GM19395 (cell line): ENCODE measurements at regions not wholly inside any gene's neighbourhood (a gene's known extent, or its start where the extent isn't known, plus 50 kb on each side); places are given as distances from the start of the nearest gene placed in this dataset.

Experiments used
- ATAC-seq: cut with Tn5 transposase; IDR thresholded peaks from one replicate; pipeline ENCODE4 v1.9.1; 2021; ENCODE audit warnings: mild to moderate bottlenecking, moderate library complexity; ENCODE audit not compliant: unreplicated experiment

DNA sequence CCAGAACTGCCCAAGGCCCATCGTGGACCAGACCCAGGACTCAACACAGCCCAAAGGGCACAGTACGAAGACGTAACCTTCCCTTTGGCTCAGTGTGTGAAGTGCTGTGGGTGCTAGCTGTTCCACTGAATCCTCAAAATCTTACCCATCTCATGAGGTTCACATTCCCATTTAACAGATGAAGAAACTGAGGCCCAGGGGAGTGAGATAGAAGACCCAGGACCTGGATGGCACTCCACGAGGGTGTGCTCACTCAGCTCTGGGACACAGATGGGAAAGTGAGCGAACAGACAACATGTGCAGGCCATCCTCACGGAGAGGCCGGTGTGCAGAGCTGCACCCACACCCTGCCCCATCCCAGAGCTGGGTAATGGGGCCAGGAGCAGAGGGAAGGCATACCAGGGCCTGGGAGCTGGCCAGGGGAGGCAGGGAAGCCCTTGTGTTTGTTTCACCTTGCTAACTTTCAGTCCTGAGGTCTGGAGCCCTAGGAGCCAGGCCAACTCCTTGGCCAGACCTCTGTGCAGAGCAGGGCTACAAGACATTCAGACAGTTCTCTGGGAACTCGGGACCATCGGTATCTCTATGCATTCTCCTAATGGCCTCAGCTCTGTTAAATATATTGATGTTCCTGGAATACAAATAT lies 100.3 kb upstream of the ZMIZ1 start:
- ATAC-seq: no peak

DNA sequence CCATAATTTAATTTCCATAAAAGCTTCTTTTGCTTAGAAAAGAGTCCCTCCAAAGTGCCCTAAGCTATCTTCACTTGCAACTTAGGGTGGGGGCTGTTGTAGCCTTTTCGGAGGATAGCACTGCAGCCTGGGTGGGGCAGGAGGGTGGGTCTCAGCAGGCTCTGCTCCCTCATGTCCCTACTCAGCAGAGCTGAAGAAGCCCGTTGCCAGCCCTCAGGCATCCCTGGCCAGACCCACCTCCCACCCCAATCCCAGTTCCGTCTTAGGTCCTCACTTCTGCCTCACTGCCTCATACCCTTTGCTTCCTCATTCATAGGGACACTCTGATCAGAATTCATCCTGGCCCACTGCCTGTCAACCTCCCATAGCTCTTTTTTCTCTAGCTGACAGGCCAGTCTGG lies 99.8 kb upstream of the ZMIZ1 start:
- ATAC-seq: no peak

DNA sequence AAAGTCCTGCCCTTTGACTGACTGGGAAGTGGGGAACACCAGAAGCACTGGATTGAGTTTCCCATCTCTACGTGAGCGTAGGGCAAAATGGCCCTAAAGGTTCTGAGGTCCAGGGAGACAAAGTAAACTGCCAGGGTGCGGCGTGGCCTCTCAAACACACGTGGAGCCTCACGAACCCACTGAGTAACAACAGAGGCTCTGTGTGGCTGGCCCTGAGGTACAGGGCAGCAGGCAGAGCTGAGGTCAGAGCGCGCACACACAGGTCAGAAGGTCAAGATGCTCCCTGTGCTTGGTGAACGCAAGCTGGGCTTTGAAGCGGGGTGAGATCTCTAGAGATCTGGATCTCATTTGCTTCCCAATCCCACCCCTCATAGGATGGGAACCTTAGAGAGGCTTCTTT lies 99.0 kb upstream of the ZMIZ1 start:
- ATAC-seq: no peak

DNA sequence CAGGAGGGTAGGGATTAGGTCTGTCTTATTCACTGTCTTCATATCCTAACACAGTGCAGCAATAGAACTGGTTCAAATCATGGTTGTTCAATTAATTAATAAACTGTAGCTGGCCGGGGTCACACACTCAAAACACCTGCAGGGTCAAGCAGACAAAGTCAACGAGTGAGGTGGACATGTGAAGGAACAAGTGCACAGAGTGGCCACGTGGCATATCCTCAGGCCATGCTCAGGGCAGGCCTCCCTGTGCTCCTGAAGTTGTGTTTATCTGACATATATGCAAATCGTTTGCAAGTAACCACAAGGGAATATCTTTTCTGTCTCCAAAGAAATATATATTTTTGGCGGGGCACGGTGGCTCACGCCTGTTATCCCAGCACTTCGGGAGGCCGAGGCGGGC lies 98.5 kb upstream of the ZMIZ1 start:
- ATAC-seq: no peak

DNA sequence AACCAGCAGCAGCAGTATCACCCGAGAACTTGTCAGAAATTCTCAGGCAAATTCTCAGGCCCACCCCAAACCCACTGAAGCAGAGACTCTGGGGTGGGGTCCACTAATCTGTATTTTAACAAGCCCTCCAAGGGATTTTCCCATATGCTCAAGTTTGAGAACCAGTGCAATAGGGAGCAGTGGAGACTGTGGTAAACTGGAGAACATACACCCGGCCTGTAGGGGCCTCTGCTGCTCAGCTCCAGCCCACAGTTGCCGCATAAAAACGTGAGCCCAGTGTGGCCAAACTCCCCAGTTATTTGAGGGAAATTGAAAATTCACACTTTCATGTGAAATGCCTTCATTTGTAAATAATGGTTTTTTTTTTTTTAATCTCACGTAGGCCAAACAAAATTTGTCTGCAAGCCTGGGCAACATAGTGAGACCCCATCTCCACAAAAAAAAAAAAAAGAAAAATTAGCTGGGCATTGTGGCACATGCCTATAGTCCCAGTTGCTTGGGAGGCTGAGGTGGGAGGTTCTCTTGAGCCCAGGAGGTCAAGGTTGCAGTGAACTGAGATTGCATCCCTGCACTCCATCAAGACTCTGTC lies 97.6 kb upstream of the ZMIZ1 start:
- ATAC-seq: no peak

DNA sequence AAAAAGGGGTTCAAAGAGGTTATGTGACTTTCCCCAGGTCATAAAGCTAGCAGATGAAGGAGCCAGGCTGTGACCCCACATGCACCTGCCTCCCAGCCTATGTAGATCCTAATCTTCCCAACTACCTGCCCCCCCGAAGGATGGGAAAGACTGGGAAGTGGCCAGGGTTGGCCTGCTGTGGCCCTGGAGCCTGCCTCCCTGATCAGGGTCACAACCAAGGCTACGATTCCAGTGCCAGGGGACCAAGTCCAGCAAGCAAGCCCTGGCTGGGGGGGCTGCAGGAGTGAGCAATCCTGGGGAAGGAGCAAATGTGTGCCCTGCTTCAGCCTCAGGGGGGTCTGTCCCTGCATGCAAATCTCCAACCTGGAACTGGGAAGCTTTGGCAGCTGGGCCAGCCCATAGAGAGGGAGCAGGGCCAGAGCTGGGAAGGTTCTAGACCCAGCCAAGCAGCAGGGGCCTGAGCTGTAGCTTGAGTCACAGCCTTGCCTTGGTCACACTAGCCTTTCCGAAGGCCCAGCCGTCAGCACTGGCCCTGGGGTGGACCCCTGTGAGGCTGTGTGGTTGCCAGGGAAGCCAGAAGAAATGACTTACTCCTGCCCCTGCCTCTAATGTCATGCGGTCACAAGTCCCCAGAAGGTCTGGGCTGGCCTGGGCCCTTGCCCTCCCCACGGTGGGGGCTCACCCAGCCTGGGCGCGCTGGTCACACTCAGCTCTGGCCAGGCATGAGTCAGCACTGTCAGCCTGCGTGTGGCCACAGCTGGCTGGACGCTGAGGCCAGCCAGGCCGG lies 96.4 kb upstream of the ZMIZ1 start:
- ATAC-seq: no peak

DNA sequence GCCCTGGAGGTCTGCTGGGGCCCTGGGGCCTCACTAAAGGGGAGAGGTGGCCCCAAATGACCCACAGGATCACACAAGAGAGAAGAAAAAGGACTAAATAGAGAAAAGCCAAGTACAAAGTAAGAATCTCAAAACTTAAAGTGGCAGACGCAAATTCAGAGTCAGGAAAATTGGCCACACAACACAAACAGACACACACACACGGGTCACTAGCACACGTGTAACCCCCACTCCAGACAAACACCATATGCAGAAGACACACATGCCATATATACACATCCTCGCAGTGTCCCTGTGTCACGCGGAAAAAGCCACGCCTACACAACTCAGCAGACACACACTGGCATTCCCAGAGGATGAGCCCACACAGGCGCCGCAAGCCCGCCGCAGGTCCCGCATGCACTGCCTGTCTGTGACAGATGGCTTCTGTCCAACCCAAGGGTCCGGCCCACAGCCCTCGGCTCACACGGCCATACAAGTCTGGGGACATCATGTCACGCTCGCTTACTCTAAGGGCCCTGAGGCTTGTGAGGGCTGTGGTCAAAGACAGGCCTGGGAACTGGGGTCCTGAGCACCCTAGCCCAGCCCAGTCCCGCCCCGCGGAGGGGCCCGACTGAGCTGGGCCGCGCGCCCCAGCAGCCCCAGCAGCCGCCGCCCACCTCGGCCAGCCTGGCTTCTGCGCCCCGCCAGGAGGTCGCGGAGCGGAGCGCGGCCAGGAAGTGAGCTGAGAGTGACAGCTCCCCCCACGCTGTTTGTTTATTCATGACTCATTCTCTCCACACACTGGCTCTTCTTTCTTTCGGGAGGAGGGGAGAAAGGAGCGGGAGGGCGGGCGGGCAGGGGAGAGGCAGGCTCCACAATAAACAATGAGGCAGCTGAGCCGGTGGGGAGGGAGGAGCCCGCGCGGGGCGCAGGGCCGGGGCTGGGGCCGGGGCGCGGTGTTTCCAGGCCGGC lies 95.5 kb upstream of the ZMIZ1 start:
- peak; percentile 90 for ATAC-seq

DNA sequence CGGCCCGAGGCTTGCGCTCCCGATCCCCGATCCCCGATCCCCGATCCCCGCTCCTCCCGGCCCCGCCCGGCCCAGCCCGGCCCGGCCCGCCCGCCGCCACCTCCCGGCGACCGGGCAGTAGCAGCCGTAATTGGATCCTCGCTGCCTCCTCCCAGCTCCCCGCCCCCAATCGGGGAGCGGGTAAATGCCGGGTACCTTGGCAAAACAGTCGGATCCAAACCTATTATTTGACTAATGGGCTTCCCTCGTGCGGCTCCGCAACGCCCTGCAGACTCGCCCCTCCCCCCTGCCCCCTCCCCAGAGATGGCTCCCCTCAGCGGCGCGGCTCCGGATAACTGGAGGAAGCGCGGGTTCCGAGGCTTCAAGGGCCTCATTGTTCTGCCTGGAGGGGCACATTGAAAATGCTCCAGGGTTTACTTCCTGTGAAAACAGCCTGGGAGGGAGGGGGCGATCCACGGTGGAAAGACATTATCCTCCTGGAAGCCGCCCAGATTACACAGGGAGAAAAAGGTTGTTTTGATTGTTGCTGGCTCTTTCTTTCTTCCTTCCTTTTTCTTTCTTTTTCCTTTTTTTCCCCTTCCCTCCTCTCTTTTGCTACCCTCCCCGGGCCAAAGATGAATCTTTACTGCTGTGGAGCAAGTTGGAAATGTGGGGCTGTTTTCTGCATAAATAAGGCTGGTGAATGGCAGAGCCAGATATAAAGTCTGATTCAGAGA lies 94.7 kb upstream of the ZMIZ1 start:
- peak; percentile 46 for ATAC-seq

DNA sequence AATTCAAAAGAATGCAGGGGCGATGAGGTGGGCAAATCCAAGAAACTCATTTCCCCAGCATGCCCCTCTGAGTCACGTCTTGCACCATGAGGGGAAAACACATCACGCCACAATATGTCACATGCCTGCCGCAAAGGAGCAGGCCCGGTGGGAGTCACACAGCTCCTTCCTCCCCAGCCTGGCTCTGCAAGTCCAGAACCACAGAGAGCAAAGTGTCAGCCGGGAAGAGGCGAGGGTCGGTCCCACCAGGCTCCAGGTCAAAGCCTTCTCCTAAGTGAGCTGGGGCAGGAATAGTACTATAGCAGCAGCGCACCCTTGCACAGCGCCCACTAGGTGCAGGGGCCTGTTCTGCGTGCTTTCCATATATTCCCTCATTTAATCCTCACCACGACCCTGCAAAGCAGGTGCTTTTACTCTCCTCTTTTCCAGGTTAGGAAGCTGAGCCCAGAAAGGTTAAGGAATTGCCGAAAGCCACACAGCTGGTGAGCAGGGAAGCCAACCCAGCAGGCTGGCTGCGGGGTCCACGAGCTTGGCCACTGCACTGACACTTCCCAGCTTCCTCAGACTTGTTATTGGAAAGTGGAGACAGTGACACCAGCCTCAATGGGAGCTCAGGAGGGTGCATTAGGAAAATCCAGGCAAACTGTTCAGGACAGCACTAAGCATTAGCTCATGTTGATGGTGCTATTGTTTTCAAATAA lies 94.0 kb upstream of the ZMIZ1 start:
- no peak for ATAC-seq

DNA sequence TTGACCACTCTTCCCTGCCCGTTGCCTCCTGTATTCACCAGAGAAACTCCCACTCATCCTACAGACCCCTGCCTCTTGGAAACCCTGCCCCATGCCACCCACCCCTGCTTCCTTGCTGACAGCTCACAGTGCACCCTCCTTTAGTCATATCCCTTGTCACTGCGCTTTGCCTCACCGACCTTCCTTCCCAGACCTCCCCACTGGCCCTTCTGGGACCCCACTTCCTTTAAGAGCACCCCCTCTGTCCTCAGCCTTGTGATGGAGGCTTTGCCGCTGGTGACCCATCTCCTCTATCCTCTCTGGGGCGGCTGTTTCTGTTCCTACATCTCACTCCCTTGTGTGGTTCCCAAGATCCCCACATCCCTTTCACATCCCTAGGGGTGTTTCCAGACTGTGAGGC lies 92.8 kb upstream of the ZMIZ1 start:
- ATAC-seq: no peak

DNA sequence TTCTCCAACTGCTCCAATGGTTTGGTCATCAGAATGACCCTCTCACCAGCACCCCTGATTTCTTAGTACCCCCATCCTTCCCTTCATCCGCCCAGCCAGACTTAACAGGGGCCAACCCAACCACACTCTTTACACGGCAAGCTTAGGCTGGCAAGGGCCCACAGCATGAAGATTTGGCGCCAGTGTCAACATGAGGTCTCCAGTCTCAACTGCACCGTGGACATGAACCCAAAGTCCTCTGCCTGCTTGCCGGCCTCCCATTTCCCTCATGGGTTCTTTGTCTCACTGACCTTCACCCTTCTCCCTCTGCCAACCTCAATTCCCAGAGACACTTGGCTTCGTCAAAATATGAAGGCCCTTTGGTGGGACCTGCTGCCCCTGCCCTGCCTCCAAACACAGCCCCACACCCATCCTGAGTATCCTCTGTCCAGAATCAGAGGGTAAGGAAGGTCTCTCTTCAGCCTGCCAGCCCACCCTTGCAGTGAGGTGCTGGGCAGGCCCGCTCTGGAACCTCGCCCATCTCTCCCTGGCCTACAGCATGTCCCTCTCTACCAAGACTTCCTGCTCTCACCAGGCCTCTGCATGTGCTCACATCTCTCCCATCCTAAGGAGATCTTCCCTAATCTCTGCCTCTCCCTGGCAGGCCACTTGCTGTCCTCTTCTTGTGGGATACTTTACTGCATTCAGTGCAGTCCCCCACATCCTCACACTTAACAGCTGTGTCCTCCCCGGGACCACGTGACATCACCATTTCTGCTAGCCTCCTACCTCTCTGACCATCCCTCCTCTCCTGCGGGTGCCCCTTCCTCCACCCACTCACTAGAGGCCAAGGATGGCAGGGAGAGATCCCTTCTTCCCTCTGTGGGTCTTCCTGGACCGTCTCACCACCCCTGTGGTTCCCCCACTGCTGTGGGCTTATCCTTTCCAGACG lies 91.7 kb upstream of the ZMIZ1 start:
- no peak for ATAC-seq

DNA sequence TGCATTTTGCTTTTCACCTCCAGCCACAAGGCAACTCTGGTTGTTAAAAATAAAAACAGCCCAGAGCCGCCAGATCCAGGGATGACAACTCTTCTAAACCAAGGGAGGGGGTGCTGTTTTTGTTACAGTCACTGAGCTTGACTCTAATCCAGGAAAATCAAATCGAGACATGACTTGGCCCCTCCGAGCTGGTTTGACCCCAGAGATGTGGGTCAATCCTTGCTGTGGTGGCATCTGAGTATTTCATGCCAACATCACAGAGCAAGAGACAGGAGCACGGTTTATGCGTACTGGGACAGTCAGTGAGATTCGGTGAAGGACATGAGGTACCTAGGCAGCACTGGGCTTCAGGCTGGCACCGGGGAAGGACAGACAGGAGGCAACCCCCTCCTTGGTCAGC lies 88.8 kb upstream of the ZMIZ1 start:
- no peak for ATAC-seq

DNA sequence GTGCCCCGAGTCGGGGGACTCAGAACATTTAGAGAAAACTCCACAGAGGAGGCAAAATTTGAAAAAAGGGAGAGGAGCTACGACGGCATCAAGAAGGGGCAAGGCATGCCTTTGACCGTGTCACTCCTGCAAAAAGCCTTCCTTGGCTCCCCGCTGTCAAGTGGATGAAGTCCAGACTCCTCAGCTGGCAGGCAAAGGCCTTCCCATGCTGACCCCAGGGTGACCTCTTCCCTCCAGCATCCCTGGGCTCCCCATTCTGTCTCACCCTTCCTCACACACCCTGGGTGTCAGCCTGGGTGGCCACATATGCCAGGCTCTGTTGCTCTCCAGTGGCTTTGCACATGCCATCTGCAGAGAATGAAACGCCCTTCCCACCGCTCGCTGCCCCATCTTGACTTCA lies 88.4 kb upstream of the ZMIZ1 start:
- ATAC-seq: no peak

DNA sequence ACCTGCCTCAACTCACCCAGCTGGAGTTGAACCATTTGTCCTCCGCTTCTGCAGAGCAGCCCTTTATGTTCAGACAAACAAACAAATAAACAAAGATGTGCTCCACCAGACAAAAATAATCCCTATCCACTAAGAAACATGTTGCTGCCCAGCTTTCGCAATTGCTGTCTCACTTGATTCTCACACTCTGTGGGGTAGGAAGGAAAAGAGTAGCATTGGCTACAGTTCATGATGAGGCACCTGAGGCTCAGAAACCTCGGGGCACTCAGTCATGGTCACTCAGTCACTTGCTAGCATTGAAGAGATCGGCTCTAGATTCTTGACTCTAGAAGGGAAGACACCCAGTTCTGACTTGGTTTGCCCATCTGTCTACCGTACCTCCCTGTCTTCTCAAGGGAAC lies 88.0 kb upstream of the ZMIZ1 start:
- ATAC-seq: no peak

DNA sequence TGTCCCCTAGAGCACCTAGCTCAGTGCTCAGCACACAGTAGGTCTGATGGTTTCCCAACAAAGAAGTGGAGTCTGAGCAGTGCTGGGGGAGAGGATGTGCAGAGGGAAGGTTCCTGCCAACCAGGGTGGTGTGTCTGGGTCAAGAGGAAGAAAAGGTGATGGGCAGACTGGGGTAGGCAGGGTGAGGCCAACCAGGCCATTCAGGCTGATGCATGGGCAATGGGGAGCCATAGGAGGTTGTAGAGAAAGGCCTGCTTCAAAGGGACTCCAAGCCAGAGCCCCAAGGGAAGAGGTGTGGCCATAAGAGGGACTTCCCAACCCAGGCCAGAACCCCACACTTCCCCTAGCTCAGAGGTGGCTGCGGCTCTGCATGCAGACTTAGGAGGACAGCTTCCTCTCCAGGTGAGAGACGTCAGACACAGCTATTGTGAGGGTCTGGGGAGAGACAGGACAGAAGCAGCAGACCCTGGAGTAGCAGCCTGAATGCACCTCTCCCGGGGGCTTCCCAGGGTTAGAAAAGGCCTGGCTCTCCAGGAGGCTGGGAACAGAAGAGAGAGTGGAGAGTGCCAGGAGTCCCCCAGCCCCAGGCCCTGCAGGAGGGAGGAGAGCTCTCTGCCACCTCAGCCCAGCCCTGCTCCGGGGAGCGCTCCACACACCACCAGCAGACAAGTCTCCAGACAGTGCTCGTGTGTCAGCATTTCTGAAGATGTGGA lies 87.4 kb upstream of the ZMIZ1 start:
- ATAC-seq: no peak

DNA sequence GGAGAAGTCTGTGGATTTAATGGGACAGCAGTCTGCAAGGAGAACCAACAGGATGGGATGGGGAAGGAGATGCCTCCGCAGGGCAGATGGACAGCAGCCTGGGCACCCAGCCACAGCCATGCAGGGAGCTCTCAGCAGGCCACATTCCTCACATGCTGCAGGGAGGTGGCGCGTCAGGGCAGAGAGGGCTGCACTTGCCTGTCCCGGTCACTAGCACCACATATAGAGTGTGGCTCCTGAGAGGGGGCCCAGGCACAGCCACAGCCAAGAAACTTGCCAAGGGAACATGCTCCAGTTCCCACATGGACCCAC lies 86.8 kb upstream of the ZMIZ1 start:
- no peak for ATAC-seq

DNA sequence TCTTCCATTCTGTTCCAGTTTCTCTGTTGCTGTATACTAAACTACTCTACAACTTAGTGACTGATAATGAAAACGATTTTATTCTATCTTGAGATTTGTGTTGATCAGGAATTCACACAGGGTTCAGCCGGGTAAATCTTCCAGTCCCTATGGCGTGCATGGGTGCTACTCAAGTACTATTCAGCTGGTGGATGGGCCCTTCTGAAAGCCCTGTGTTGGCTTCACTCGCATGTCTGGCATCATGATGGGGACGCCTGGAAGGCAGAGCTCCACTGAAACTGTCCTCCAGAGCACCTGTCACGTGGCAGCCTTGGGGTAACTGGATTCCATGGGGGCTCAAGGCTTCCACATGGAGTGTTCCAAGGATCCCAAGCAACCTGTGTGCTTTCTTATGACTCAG lies 86.0 kb upstream of the ZMIZ1 start:
- no peak for ATAC-seq

DNA sequence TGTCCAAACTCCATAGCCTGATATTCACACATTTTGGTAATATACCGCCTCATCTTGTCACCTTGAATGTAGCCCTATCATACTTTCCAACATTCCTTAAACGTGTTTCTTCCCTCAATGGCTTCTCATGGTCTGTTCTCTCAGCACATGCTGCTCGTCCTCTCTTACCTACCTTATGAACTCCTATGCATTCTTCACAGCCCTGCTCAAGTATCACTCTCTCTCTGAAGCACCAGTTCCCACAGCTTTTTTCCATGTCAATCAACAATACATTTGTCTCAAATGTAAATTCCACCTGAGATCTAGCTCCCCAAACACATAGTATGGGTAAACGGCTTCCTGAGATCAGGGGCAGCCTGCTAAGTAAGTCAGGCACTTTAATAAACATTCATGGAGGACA lies 85.2 kb upstream of the ZMIZ1 start:
- no peak for ATAC-seq
